RWPE2 (cell line): ENCODE measurements at regions not wholly inside any gene's neighbourhood (a gene's known extent, or its start where the extent isn't known, plus 50 kb on each side); places are given as distances from the start of the nearest gene placed in this dataset.
"Not testable (repeated sequence)": the region's sequence is repeated elsewhere in the genome, so short reads cannot be mapped to it uniquely, and the experiment has no call there.

Source experiments
- ATAC-seq: fragments of 200-7000 bp; cut with Tn5 transposase; 3 replicates; pipeline ENCODE4 v1.9.1; 2021; ENCODE audit warnings: low read depth
- DNase-seq: peaks from one replicate; pipeline ENCODE4 v3.0.0-alpha.2; 2020; ENCODE audit warnings: low spot score
- H3K27ac ChIP-seq: fragments of 450-650 bp; 2 replicates; pipeline ENCODE4 v1.5.1; 2017; ENCODE audit warnings: mild to moderate bottlenecking; ENCODE audit not compliant: poor library complexity, severe bottlenecking
- H3K27me3 ChIP-seq: fragments of 250-450 bp; sonication (Bioruptor Pico); 2 replicates; pipeline ENCODE4 v1.5.1; 2021; ENCODE audit warnings: mild to moderate bottlenecking, moderate library complexity; ENCODE audit not compliant: insufficient read depth, poor library complexity, severe bottlenecking
- H3K36me3 ChIP-seq: fragments of 250-450 bp; sonication (Bioruptor Pico); 2 replicates; pipeline ENCODE4 v1.5.1; 2020; ENCODE audit warnings: low read depth, mild to moderate bottlenecking, moderate library complexity
- H3K4me1 ChIP-seq: fragments of 250-450 bp; sonication (Bioruptor Pico); 2 replicates; pipeline ENCODE4 v1.5.1; 2021; ENCODE audit warnings: mild to moderate bottlenecking, moderate library complexity; ENCODE audit not compliant: insufficient read depth, poor library complexity, severe bottlenecking
- H3K4me3 ChIP-seq: fragments of 250-450 bp; sonication (Bioruptor Pico); 2 replicates; pipeline ENCODE4 v1.5.1; 2021; ENCODE audit warnings: mild to moderate bottlenecking, moderate library complexity; ENCODE audit not compliant: severe bottlenecking
- H3K9me3 ChIP-seq: fragments of 250-450 bp; sonication (Bioruptor Pico); 2 replicates; pipeline ENCODE4 v1.5.1; 2021; ENCODE audit warnings: mild to moderate bottlenecking, moderate library complexity; ENCODE audit not compliant: severe bottlenecking
- TF ChIP-seq, protein P1 (sequence below): fragments of 450-650 bp; IDR thresholded peaks from one replicate; pipeline ENCODE4 v1.5.1; 2017; ENCODE audit warnings: mild to moderate bottlenecking, moderate library complexity; ENCODE audit not compliant: poor library complexity, severe bottlenecking

DNA sequence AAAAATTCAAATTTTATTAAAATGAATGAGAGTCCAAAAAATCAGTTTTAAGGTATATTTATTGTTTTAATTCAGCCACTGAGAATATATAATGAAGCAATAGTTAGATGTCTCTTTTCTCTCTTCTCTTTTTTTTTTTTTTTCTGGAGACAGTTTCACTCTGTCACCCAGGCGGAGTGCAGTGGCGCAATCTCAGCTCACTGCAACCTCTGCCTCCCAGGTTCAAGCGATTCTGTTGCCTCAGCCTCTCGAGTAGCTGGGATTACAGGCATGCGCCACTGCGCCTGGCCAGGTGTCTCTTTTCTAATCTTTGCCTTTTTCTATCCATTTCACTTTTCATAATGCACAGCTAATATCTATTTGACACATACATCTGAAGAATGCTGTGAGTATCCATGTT lies 307.1 kb upstream of the RGS6 start:
- TF ChIP-seq, protein P1, sequence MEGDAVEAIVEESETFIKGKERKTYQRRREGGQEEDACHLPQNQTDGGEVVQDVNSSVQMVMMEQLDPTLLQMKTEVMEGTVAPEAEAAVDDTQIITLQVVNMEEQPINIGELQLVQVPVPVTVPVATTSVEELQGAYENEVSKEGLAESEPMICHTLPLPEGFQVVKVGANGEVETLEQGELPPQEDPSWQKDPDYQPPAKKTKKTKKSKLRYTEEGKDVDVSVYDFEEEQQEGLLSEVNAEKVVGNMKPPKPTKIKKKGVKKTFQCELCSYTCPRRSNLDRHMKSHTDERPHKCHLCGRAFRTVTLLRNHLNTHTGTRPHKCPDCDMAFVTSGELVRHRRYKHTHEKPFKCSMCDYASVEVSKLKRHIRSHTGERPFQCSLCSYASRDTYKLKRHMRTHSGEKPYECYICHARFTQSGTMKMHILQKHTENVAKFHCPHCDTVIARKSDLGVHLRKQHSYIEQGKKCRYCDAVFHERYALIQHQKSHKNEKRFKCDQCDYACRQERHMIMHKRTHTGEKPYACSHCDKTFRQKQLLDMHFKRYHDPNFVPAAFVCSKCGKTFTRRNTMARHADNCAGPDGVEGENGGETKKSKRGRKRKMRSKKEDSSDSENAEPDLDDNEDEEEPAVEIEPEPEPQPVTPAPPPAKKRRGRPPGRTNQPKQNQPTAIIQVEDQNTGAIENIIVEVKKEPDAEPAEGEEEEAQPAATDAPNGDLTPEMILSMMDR, result no peak
- ATAC-seq (no peak), DNase-seq (no peak)
- Histone ChIP-seq H3K27me3 (no peaks in the 10 kb centered on the region), H3K4me3 (no peak overlapping the region), H3K36me3 (peaks cover 55% of the 10 kb centered on the region), H3K9me3 (no peaks in the 10 kb centered on the region), H3K4me1 (no peaks in the 10 kb centered on the region), H3K27ac (no peak overlapping the region)

DNA sequence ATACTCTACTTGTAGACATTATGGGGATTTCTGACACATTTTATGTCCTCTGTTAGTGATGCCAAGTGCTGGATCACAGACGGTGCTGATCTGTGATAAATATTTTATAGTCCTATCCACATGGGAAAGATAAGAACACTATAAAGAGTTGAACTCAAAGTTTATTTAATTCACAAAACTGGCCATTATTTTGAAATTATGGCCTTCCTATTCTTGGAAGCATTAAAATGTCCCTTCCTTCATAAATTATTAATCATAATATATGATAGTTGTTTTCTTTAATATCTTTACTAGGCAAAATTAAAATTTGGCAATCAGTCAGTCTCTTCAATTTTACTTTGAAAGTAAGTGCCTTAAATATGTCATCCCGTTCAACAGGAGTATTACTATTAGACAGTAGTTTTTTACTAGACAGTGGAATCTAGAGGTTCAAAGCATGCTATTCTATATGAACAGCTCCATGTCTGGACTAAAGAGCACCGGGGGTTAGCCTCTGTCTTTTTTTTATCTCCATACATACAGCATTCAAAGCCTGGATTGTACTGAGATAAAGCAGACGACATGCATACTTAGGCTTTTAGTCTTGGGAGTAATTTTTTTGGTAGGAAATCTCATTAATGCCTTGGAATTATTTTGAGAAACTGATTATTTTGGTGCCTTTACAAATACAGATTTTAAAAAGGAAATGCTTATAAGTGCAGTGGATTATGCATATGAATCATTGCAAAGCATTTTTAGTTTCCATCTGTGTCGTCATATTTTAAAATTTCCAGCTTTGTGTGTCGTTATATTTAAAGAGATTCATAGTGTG lies 306.1 kb upstream of the RGS6 start:
- no peaks in the 10 kb centered on the region for H3K27me3 ChIP-seq
- DNase-seq, result no peak
- H3K4me1 ChIP-seq, result no peaks in the 10 kb centered on the region
- H3K9me3 ChIP-seq, result no peaks in the 10 kb centered on the region
- TF ChIP-seq, protein P1, result no peak
- no peak overlapping the region for H3K27ac ChIP-seq
- no peak overlapping the region for H3K4me3 ChIP-seq
- no peak for ATAC-seq
- H3K36me3 ChIP-seq, result peaks cover 56% of the 10 kb centered on the region

DNA sequence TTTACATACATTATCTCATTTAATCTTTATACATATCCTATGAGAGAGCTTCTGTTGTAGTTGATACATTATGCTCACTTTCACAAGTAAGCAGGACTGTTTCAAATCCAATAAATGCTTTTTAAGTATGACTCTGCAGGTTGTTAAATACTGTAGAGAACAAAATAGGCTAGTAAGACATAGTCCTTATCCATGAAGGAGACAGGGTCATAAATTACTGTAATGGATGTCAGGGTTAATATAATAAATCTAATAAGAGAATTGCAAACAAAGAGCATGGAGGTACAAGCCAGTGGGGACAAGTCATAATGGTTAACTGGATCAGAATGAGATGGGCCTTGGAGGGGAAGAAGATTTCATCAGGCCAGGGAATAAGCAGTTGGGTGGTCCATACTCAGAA lies 303.8 kb upstream of the RGS6 start:
- ATAC-seq (no peak), DNase-seq (no peak)
- no peak overlapping the region for H3K4me3 ChIP-seq
- TF ChIP-seq, protein P1, result no peak
- H3K9me3 ChIP-seq, result no peaks in the 10 kb centered on the region
- no peaks in the 10 kb centered on the region for H3K27me3 ChIP-seq
- H3K4me1 ChIP-seq, result no peaks in the 10 kb centered on the region
- no peak overlapping the region for H3K27ac ChIP-seq
- H3K36me3 ChIP-seq, result peaks cover 60% of the 10 kb centered on the region

DNA sequence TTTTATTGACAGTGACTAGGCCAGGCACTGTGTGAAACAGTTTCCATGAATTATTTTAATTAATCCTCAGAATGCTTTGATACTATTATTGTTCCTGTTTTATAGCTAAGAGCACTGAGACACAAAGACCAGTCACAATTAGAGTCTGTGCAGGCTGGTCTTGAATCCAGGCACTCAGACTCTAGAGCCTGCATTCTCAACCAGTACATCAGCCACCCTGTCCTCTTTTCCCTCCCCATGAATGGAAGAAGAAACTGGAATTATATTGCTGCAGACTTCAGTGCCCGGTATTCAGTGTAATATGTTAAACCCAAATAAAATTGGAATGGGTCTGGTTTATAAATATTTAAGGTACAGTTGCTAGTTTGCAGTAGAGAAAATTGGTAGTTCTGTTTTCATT lies 303.0 kb upstream of the RGS6 start:
- DNase-seq (no peak), ATAC-seq (no peak)
- H3K27me3 ChIP-seq, result no peaks in the 10 kb centered on the region
- no peak overlapping the region for H3K4me3 ChIP-seq
- H3K4me1 ChIP-seq, result no peaks in the 10 kb centered on the region
- TF ChIP-seq, protein P1, result no peak
- peaks cover 53% of the 10 kb centered on the region for H3K36me3 ChIP-seq
- no peaks in the 10 kb centered on the region for H3K9me3 ChIP-seq
- no peak overlapping the region for H3K27ac ChIP-seq

DNA sequence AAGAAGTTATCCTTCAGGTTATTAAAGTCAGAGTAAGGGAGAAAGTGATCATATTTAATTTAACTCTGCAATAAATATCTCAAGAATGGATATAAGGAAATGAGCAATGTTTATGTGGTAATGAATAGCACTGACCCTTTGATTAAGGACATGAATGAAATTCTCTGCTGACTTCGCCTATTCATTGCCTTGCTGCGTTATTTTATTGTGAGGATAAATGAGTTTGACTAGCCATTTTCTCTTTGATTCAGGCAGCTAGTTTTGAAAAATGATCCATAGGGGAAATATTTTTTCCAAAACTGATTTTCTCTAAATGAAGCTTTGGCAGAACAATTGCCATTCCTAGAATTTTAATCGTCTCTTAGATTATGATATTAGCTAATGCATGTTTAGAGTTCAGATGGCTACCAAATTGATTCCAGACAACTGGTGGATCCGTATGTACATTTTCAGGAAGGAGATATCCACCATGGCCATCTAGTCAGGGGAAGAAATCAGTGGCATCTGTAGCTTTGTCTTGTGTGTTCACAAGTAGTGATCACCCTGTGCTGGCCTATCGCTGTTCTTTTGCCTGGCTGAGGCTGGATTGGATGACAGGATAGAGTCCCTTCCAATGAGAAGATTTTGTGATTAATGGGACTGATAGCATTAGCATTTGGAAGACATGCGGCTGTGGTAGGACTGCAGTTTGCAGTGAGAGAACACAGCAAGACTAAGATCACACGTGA lies 302.3 kb upstream of the RGS6 start:
- TF ChIP-seq, protein P1, result no peak
- DNase-seq (no peak), ATAC-seq (no peak)
- no peaks in the 10 kb centered on the region for H3K9me3 ChIP-seq
- no peak overlapping the region for H3K27ac ChIP-seq
- no peak overlapping the region for H3K4me3 ChIP-seq
- no peaks in the 10 kb centered on the region for H3K4me1 ChIP-seq
- H3K27me3 ChIP-seq, result no peaks in the 10 kb centered on the region
- H3K36me3 ChIP-seq, result peaks cover 46% of the 10 kb centered on the region

DNA sequence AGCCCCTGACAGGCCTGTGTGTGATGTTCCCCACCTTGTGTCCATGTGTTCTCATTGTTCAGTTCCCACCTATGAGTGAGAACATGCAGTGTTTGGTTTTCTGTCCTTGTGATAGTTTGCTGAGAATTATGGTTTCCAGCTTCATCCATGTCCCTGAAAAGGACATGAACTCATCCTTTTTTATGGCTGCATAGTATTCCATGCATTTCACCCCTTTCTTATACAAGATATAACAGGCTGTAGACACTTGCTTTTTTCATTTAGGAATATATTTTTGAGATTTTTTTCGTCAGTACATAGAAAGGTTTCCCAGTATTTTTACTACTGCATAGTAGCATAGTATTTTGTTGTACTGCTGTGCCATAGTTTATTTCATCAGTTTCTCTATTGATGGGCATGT lies 301.2 kb upstream of the RGS6 start:
- not testable (repeated sequence) for H3K9me3 ChIP-seq, DNase-seq, H3K27ac ChIP-seq, H3K4me1 ChIP-seq, H3K27me3 ChIP-seq, ATAC-seq, H3K4me3 ChIP-seq
- H3K36me3 ChIP-seq, result peaks cover 48% of the 10 kb centered on the region
